ENCODE measurements at regions not wholly inside any gene's neighbourhood (a gene's known extent, or its start where the extent isn't known, plus 50 kb on each side); places are given as distances from the start of the nearest gene placed in this dataset.

- TF ChIP-seq, protein P1, sequence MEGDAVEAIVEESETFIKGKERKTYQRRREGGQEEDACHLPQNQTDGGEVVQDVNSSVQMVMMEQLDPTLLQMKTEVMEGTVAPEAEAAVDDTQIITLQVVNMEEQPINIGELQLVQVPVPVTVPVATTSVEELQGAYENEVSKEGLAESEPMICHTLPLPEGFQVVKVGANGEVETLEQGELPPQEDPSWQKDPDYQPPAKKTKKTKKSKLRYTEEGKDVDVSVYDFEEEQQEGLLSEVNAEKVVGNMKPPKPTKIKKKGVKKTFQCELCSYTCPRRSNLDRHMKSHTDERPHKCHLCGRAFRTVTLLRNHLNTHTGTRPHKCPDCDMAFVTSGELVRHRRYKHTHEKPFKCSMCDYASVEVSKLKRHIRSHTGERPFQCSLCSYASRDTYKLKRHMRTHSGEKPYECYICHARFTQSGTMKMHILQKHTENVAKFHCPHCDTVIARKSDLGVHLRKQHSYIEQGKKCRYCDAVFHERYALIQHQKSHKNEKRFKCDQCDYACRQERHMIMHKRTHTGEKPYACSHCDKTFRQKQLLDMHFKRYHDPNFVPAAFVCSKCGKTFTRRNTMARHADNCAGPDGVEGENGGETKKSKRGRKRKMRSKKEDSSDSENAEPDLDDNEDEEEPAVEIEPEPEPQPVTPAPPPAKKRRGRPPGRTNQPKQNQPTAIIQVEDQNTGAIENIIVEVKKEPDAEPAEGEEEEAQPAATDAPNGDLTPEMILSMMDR (conservative IDR thresholded peaks at IDR 0.05), result no peak
- TF ChIP-seq ZFX (IDR thresholded peaks at IDR 0.05), result no peak
These were observed 149.4 kb downstream of the HSD17B3 start for GRCh38 chr9:96152550-96152949.

All from C4-2B (cell line).